ENCODE measurements at regions not wholly inside any gene's neighbourhood (a gene's known extent, or its start where the extent isn't known, plus 50 kb on each side); places are given as distances from the start of the nearest gene placed in this dataset.

GRCh38 chr13:33610438-33611120, 207.4 kb upstream of the RFC3 start:
- no peak for TF ChIP-seq CTCF (conservative IDR thresholded peaks at IDR 0.05; ENCODE audit: low read depth, low read length)
- TF ChIP-seq EZH2 (IDR thresholded peaks at IDR 0.05; ENCODE audit: borderline replicate concordance, low read depth, low read length, poor library complexity, severe bottlenecking): no peak
